Activated CD8-positive, alpha-beta T cell treated with anti-CD3 and anti-CD28 coated beads for 36 hours (primary cell): ENCODE measurements at regions not wholly inside any gene's neighbourhood (a gene's known extent, or its start where the extent isn't known, plus 50 kb on each side); places are given as distances from the start of the nearest gene placed in this dataset.

Experiments used
- ATAC-seq: fragments of 200-7000 bp; cut with Tn5 transposase; one replicate; pipeline ENCODE4 v1.10.0; 2021; ENCODE audit warnings: mild to moderate bottlenecking, moderate library complexity
- CTCF ChIA-PET: fragments of 350-600 bp; sonication (Branson Sonifier 250); formaldehyde crosslinking; loops from one replicate; lab custom pipeline; 2021; ENCODE audit warnings: antibody characterized with exemption; lab: Charles Lee
- POLR2A ChIA-PET: fragments of 350-600 bp; sonication (Branson Sonifier 250); formaldehyde crosslinking; loops from one replicate; lab custom pipeline; 2021; ENCODE audit warnings: antibody characterized with exemption; lab: Charles Lee
- DNase-seq: peaks from one replicate; pipeline ENCODE4 v3.0.0-alpha.2; 2020
- H3K27ac Mint-ChIP-seq: one replicate; pipeline ENCODE4 v1.8.0; 2021; ENCODE audit warnings: mild to moderate bottlenecking, mixed read lengths
- H3K27me3 Mint-ChIP-seq: one replicate; pipeline ENCODE4 v1.8.0; 2021; ENCODE audit warnings: mixed read lengths
- H3K36me3 Mint-ChIP-seq: one replicate; pipeline ENCODE4 v1.8.0; 2021; ENCODE audit warnings: low read depth, mixed read lengths
- H3K4me1 Mint-ChIP-seq: one replicate; pipeline ENCODE4 v1.8.0; 2021; ENCODE audit warnings: low read depth, mixed read lengths
- H3K4me3 Mint-ChIP-seq: one replicate; pipeline ENCODE4 v1.8.0; 2021; ENCODE audit warnings: mild to moderate bottlenecking, moderate library complexity, mixed read lengths
- H3K9me3 Mint-ChIP-seq: one replicate; pipeline ENCODE4 v1.8.0; 2021; ENCODE audit warnings: mixed read lengths
- intact Hi-C: fragments of 100-400 bp; cut with micrococcal nuclease; formaldehyde crosslinking; loops from one replicate; pipeline ENCODE4 v1.10.0; 2022
- TF ChIP-seq, protein P1 (sequence below): fragments of 200-600 bp; IDR thresholded peaks from one replicate; pipeline ENCODE4 v1.8.0; 2022; ENCODE audit warnings: antibody characterized with exemption, mild to moderate bottlenecking

GRCh38 chr1:117685936-117686806 lies 80.3 kb downstream of the TENT5C start:
- TF ChIP-seq, protein P1, sequence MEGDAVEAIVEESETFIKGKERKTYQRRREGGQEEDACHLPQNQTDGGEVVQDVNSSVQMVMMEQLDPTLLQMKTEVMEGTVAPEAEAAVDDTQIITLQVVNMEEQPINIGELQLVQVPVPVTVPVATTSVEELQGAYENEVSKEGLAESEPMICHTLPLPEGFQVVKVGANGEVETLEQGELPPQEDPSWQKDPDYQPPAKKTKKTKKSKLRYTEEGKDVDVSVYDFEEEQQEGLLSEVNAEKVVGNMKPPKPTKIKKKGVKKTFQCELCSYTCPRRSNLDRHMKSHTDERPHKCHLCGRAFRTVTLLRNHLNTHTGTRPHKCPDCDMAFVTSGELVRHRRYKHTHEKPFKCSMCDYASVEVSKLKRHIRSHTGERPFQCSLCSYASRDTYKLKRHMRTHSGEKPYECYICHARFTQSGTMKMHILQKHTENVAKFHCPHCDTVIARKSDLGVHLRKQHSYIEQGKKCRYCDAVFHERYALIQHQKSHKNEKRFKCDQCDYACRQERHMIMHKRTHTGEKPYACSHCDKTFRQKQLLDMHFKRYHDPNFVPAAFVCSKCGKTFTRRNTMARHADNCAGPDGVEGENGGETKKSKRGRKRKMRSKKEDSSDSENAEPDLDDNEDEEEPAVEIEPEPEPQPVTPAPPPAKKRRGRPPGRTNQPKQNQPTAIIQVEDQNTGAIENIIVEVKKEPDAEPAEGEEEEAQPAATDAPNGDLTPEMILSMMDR: no peak
- no peak overlapping the region for H3K27ac Mint-ChIP-seq
- no peaks in the 10 kb centered on the region for H3K9me3 Mint-ChIP-seq
- peak; percentile 34 for ATAC-seq
- no peak overlapping the region for H3K4me3 Mint-ChIP-seq
- DNase-seq: peak; percentile 13
- intact Hi-C loops: no loop called here
- H3K4me1 Mint-ChIP-seq: no peaks in the 10 kb centered on the region
- no peaks in the 10 kb centered on the region for H3K36me3 Mint-ChIP-seq
- H3K27me3 Mint-ChIP-seq: peaks cover 4% of the 10 kb centered on the region
- POLR2A ChIA-PET: no interaction called here
- CTCF ChIA-PET: interaction anchor here (0.8 to 2.4 kb wide), 3 partner anchors 67 to 152 kb away, joined by 4 to 7 read pairs (median 5); no protein-coding TSS in a partner anchor

DNA sequence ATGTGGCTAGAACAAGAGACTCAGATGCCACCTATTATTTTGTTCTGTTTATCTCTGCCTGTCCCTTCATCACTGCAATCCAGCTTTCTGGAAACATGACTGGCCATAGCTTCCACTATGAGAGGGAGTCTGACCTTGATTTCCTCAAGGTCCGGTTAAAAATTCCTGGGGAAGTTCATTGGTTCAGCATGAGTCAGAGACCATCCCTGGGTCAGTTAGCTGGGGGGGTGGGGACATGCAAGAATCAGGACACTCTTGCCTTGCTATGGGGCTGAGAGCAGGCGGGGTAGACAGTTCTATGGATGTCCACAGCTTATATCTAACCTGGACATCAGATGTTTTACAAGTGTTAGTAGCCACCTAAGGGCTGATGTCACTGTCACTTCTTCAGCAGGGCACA lies 81.1 kb downstream of the TENT5C start:
- ChIA-PET CTCF (interaction anchor here (1.6 to 2.4 kb wide), 2 partner anchors 66 to 152 kb away, joined by 5 to 7 read pairs; no protein-coding TSS in a partner anchor), POLR2A (no interaction called here)
- ATAC-seq (no peak), DNase-seq (no peak)
- TF ChIP-seq, protein P1: no peak
- H3K36me3 Mint-ChIP-seq: no peaks in the 10 kb centered on the region
- peaks cover 4% of the 10 kb centered on the region for H3K27me3 Mint-ChIP-seq
- H3K4me3 Mint-ChIP-seq: no peak overlapping the region
- no peaks in the 10 kb centered on the region for H3K4me1 Mint-ChIP-seq
- H3K27ac Mint-ChIP-seq: no peak overlapping the region
- H3K9me3 Mint-ChIP-seq: no peaks in the 10 kb centered on the region
- intact Hi-C loops: no loop called here

GRCh38 chr1:117689997-117690625 lies 84.3 kb downstream of the TENT5C start:
- Mint-ChIP-seq H3K27me3 (peaks cover 4% of the 10 kb centered on the region), H3K27ac (no peak overlapping the region), H3K4me3 (no peak overlapping the region), H3K4me1 (no peaks in the 10 kb centered on the region), H3K9me3 (no peaks in the 10 kb centered on the region), H3K36me3 (no peaks in the 10 kb centered on the region)
- ChIA-PET CTCF (interaction anchor here (1.0 to 1.9 kb wide), 3 partner anchors 20 to 156 kb away, joined by 3 to 7 read pairs (median 6); no protein-coding TSS in a partner anchor), POLR2A (interaction anchor here (0.6 kb wide), 1 partner anchor 738 kb away, joined by 3 read pairs; no protein-coding TSS in a partner anchor)
- no peak for ATAC-seq
- intact Hi-C loops: no loop called here
- TF ChIP-seq, protein P1: no peak
- DNase-seq: no peak

DNA sequence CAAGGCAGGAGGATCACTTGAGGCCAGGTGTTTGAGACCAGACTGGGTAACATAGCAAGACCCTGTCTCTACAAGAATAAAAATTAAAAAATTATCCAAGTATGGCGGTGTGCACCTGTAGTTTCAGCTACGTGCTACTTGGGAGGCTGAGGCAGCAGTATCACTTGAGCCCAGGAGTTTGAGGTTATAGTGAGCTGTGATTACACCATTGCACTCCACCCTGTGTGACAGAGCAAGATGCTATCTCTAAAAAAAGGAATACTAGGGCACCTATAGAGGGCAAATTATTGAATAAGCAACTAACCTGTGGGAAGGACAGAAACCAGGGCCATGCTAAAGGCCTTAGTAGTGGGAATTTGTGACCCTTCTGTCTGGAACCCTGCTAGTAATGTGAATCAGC lies 86.1 kb downstream of the TENT5C start:
- intact Hi-C loops: no loop called here
- ChIA-PET CTCF (interaction anchor here (1.1 kb wide), 1 partner anchor 62 kb away, joined by 3 read pairs; no protein-coding TSS in a partner anchor), POLR2A (no interaction called here)
- Mint-ChIP-seq H3K9me3 (no peaks in the 10 kb centered on the region), H3K4me1 (no peaks in the 10 kb centered on the region), H3K27ac (no peak overlapping the region), H3K27me3 (peaks cover 7% of the 10 kb centered on the region), H3K36me3 (no peaks in the 10 kb centered on the region), H3K4me3 (no peak overlapping the region)
- TF ChIP-seq, protein P1: no peak
- DNase-seq (no peak), ATAC-seq (no peak)
